ENCODE measurements at regions not wholly inside any gene's neighbourhood (a gene's known extent, or its start where the extent isn't known, plus 50 kb on each side); places are given as distances from the start of the nearest gene placed in this dataset.

DNA sequence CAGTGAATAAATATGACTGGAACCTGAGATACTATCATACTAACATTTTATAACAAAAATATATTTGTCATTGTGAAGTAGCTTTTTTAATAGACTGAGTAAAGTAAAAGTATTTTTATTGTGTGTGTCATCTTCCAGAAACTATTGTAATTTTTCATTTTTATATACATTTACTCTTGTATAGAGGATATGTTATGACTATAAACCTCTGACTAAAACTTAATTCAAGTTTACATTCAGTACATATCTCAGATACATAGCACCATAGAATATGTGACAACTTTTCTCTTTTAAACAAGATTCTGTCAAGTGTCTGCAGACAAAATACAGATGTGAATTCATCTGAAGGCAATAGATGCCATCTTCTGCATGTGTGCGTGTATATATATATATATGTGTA, 704.3 kb downstream of the SLITRK1 start:
- Histone ChIP-seq H3K27ac (ENCODE audit: insufficient read depth, low read depth, low read length) (no peak overlapping the region), H4K20me1 (replicated peaks; ENCODE audit: control insufficient read depth, extremely low read depth, insufficient read depth, low read length) (no peaks in the 10 kb centered on the region), H3K4me1 (ENCODE audit: control insufficient read depth, extremely low read depth, insufficient read depth, low read length) (no peaks in the 10 kb centered on the region), H3K9ac (replicated peaks; ENCODE audit: extremely low read depth, insufficient read depth, low read length) (no peak overlapping the region), H3K4me2 (ENCODE audit: insufficient read depth, low read length) (no peak overlapping the region), H2AFZ (ENCODE audit: low read depth, low read length) (no peak overlapping the region), H3K27me3 (ENCODE audit: control insufficient read depth in 2 of 2, insufficient read depth in 2 of 2, low read length in 2 of 2) (no peaks in the 10 kb centered on the region), H3K9me1 (replicated peaks; ENCODE audit: control insufficient read depth, extremely low read depth, insufficient read depth, low read length) (no peaks in the 10 kb centered on the region), H3K4me3 (replicated peaks in 1 of 3; ENCODE audit: insufficient read depth in 1 of 3, low read depth in 1 of 3, low read length in 3 of 3) (no peak overlapping the region), H3K36me3 (ENCODE audit: control insufficient read depth in 2 of 2, extremely low read depth in 1 of 2, insufficient read depth in 2 of 2, low read length in 2 of 2) (no peaks in the 10 kb centered on the region), H3K79me2 (ENCODE audit: control insufficient read depth, insufficient read depth, low read length) (no peaks in the 10 kb centered on the region), H3K9me3 (replicated peaks; ENCODE audit: control insufficient read depth, insufficient read depth, low read length) (peaks cover 3% of the 10 kb centered on the region)
- FAIRE-seq (no peak), DNase-seq (ENCODE audit: low read depth, low spot score) (no peak)
- BruUV-seq (replicated peaks): no TSS peak
- CTCF ChIA-PET: no interaction called here
- POLR2A ChIA-PET: no interaction called here
- TF ChIP-seq MAX (IDR thresholded peaks at IDR 0.05; ENCODE audit: insufficient read depth, insufficient read length): no peak
- no peak for TF ChIP-seq JUN (IDR thresholded peaks at IDR 0.05; ENCODE audit: borderline replicate concordance, insufficient read depth, insufficient read length, low read depth)
- no peak for TF ChIP-seq EZH2 (IDR thresholded peaks at IDR 0.05; ENCODE audit: borderline replicate concordance, low read depth, low read length, severe bottlenecking)
- no peak for TF ChIP-seq POLR2A (IDR thresholded peaks at IDR 0.05; ENCODE audit: low read depth, low read length)
- no peak for TF ChIP-seq CTCF (IDR thresholded peaks at IDR 0.05; ENCODE audit: extremely low read depth in 1 of 2, insufficient read depth in 1 of 2, low read depth in 1 of 2, low read length in 2 of 2)
- no peak for TF ChIP-seq POLR2AphosphoS5 (IDR thresholded peaks at IDR 0.05; ENCODE audit: insufficient read depth, low read depth, low read length)
- no peak for TF ChIP-seq MYC (IDR thresholded peaks at IDR 0.05; ENCODE audit: low read depth, low read length)
- TF ChIP-seq FOS (IDR thresholded peaks at IDR 0.05; ENCODE audit: borderline replicate concordance, insufficient read depth, low read length): no peak
- no peak for TF ChIP-seq GATA2 (IDR thresholded peaks at IDR 0.05; ENCODE audit: insufficient read depth, insufficient read length, low read depth, low read length)
- dilution Hi-C loops (cut with MboI; ENCODE audit: extremely low pct_ligation_motif_present, low sequenced_read_pairs) (no loop called here), intact Hi-C loops (cut with micrococcal nuclease) (no loop called here)

All from endothelial cell of umbilical vein (primary cell).